ENCODE measurements at regions not wholly inside any gene's neighbourhood (a gene's known extent, or its start where the extent isn't known, plus 50 kb on each side); places are given as distances from the start of the nearest gene placed in this dataset.
A peak's percentile ranks its signal among the peaks of the same experiment; 100 is the strongest.

DNA sequence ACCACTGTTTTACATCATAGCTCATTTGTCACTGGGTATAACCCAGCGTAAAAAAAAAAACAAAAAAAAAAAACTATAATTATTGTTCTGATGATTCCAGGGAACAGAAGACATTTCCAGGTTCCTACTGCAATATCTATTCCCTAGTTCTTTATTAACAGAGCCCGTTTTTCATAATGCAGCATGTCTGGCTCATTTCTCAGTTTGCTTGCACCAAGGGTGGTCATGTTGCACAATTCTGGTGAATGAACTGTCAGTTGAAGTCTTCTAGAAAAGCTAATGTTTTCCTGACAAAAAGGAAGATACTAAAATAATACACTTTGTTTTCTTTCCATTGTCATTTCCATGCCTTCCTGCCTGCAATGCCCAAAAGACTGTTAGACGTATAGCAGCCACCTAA lies 180.1 kb downstream of the RDH14 start:
- Histone ChIP-seq H3K4me1 (no peaks in the 10 kb centered on the region), H3K9me3 (no peaks in the 10 kb centered on the region), H3K27ac (no peak overlapping the region), H3K4me3 (no peak overlapping the region), H3K27me3 (peaks cover 0 to 7% (median 0%) of the 10 kb centered on the region in 9 donors), H3K36me3 (no peaks in the 10 kb centered on the region)
- DNase-seq: no peak
- intact Hi-C loops (cut with DNase I): loop anchor here in 1 of 10 donors (10.0 kb wide), 1 partner anchor 1484 kb away; no protein-coding TSS in a partner anchor
- no peak for ATAC-seq
- TF ChIP-seq, protein P1, sequence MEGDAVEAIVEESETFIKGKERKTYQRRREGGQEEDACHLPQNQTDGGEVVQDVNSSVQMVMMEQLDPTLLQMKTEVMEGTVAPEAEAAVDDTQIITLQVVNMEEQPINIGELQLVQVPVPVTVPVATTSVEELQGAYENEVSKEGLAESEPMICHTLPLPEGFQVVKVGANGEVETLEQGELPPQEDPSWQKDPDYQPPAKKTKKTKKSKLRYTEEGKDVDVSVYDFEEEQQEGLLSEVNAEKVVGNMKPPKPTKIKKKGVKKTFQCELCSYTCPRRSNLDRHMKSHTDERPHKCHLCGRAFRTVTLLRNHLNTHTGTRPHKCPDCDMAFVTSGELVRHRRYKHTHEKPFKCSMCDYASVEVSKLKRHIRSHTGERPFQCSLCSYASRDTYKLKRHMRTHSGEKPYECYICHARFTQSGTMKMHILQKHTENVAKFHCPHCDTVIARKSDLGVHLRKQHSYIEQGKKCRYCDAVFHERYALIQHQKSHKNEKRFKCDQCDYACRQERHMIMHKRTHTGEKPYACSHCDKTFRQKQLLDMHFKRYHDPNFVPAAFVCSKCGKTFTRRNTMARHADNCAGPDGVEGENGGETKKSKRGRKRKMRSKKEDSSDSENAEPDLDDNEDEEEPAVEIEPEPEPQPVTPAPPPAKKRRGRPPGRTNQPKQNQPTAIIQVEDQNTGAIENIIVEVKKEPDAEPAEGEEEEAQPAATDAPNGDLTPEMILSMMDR (IDR thresholded peaks at IDR 0.05): no peak
- no peak for TF ChIP-seq POLR2A (IDR thresholded peaks at IDR 0.05)
- 63 to 70% (median 68%) methylated on average over 3 of the region's 3 CpGs for WGBS, 4 donors

DNA sequence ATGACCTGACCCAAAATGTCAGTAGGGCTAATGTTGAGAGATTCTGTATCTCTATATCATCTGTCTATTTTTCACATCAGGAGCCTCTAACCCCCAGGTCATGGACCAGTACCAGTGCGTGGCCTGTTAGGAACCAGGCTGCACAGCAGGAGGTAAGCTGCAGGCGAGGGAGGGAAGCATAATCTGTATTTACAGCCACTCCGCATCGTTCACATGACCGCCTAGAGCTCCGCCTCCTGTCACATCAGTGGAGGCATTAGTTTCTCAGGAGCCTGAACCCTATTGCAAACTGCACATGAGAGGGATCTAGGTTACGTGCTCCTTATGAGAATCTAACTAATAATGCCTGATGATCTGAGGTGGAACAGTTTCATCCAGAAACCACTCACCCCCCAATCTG lies 180.6 kb downstream of the RDH14 start:
- Histone ChIP-seq H3K27ac (no peak overlapping the region), H3K27me3 (peaks cover 0 to 7% (median 0%) of the 10 kb centered on the region in 9 donors), H3K36me3 (no peaks in the 10 kb centered on the region), H3K4me3 (no peak overlapping the region), H3K9me3 (no peaks in the 10 kb centered on the region), H3K4me1 (no peaks in the 10 kb centered on the region)
- ATAC-seq (no peak), DNase-seq (no peak)
- intact Hi-C loops (cut with DNase I): loop anchor here in 8 of 10 donors (2.0 to 10.0 kb wide), 10 partner anchors 195 to 1485 kb away; no protein-coding TSS in a partner anchor
- TF ChIP-seq POLR2A (IDR thresholded peaks at IDR 0.05): no peak
- TF ChIP-seq, protein P1 (IDR thresholded peaks at IDR 0.05): no peak
- 71 to 86% (median 76%) methylated on average over 7 of the region's 7 CpGs for WGBS, 4 donors

DNA sequence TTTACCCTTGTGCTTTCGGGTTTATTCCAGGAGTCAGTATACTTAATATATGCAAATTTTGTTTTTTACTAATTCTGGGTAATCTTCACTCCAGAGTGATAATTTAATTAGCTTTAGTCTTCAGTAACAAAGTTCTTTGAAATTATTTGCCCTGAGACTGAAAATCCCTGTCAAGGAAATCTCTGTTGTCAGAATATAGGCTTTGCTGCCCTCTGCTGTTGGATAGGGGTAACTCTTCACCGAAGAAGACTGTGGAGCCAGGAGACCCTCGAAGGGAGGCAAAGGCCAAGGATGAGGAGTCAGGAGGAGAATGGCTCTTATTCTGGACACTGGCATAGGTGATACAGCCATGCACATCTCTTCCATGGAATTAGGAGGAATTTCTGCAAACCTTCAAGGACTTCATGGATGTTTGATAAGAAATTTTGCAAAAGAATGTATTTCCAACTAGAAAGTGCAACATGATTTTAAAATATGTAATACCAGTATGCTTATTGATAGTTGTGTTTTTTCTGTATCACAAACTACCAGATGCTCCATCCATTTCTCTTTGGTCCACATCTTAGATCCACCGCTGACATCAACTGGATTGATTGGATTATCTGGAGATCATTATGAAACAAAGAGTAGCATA lies 182.3 kb downstream of the RDH14 start:
- Histone ChIP-seq H3K4me1 (no peaks in the 10 kb centered on the region), H3K4me3 (no peak overlapping the region), H3K27ac (no peak overlapping the region), H3K27me3 (peaks cover 0 to 7% (median 0%) of the 10 kb centered on the region in 9 donors), H3K36me3 (no peaks in the 10 kb centered on the region), H3K9me3 (no peaks in the 10 kb centered on the region)
- intact Hi-C loops (cut with DNase I): loop anchor here in 8 of 10 donors (2.0 to 10.0 kb wide), 9 partner anchors 193 to 663 kb away; no protein-coding TSS in a partner anchor
- 44 to 47% (median 46%) methylated on average over 4 of the region's 4 CpGs for WGBS, 4 donors
- DNase-seq (peak in 3 of 5 donors; percentile 25 to 26 (median 25)), ATAC-seq (peak in 2 of 4 donors; percentile 51 to 65)
- TF ChIP-seq POLR2A (IDR thresholded peaks at IDR 0.05): no peak
- TF ChIP-seq, protein P1 (IDR thresholded peaks at IDR 0.05): peak; percentile 67 to 85 (median 74)

DNA sequence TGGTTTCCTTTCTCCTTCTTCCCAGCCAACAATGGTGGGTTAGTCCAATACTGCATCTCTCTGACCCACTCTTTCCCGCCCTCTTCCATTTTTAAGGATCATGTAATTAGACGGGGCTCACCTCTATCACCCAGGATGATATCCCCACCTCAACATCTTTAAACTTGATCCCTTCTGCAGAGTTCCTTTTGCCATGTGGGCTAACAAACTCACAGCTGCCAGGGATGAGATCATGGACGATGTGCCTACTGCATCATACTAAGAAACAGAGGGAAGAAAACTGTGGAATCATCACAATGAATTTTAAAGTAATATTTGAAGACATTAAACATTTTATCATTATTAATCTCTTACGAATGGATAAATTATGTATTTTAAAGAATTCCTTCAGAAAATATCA lies 183.5 kb downstream of the RDH14 start:
- WGBS, 4 donors: 82 to 91% (median 86%) methylated on average over 3 to 4 of the region's 4 CpGs
- H3K4me3 ChIP-seq: no peak overlapping the region
- DNase-seq (no peak), ATAC-seq (no peak)
- peaks cover 0 to 7% (median 0%) of the 10 kb centered on the region in 9 donors for H3K27me3 ChIP-seq
- no peak overlapping the region for H3K27ac ChIP-seq
- peaks cover 0 to 4% (median 0%) of the 10 kb centered on the region in 12 donors for H3K4me1 ChIP-seq
- no peaks in the 10 kb centered on the region for H3K9me3 ChIP-seq
- TF ChIP-seq, protein P1 (IDR thresholded peaks at IDR 0.05): no peak
- TF ChIP-seq POLR2A (IDR thresholded peaks at IDR 0.05): no peak
- H3K36me3 ChIP-seq: no peaks in the 10 kb centered on the region
- intact Hi-C loops (cut with DNase I): loop anchor here in 6 of 10 donors (1.0 to 10.0 kb wide), 8 partner anchors 192 to 662 kb away; no protein-coding TSS in a partner anchor
